ENCODE measurements at regions not wholly inside any gene's neighbourhood (a gene's known extent, or its start where the extent isn't known, plus 50 kb on each side); places are given as distances from the start of the nearest gene placed in this dataset.

DNA sequence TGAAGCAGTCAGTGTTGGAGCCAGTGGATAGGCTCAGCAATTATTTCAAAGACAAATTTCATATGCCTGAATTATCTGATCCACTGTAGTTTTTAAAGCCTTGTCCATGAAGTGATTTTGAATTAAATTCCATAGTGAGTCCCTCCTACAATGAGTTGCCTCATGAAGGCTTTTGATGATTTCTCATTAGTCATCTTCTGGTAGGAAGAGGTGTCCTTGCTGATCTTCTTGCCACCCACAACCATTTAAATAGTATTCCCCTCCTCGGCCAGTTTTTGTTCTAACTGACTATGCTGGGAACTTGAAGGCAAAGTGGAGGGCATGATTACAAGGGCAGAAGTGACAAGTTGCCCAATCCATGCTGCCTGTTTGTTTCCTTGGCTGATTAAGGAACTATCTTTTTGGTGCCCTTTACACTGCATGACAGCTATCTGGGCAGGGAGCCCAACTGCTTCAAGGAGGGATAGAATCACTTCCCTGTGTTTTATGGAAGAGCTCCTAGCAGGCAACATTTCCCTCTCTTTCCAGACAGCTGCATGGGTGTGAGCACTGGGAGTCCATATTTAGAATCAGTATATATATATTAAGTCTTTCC is 617.5 kb downstream of the ZPLD1 start:
- peak in 16 of 51 donors; percentile 0 to 44 (median 3) for DNase-seq

DNA sequence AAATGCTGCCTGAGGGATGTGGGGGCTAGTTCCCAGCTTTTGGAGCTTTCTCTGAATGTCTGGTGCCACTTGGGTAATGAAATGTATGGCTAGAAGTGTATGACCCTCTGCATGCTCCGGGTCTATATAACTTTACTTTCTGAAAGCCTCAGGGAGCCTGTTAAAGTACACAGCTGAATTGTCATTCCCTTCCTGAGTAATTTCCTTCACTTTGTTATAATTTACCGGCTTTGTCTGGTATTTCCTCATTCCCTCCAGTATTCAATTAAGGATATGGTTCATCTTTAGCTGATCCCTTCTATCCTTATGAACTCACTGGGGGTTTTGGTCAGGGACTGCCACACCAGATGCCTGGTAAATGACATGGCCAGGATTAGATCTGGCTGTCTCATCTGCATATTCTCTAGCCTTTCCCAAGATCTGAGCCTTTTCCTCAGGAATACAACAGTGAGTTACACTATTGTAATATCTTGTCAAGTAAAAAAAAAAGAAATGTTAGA is 620.3 kb downstream of the ZPLD1 start:
- no peak for DNase-seq

GRCh38 chr3:103056542-103056941 is 621.7 kb downstream of the ZPLD1 start:
- DNase-seq, result no peak

DNA sequence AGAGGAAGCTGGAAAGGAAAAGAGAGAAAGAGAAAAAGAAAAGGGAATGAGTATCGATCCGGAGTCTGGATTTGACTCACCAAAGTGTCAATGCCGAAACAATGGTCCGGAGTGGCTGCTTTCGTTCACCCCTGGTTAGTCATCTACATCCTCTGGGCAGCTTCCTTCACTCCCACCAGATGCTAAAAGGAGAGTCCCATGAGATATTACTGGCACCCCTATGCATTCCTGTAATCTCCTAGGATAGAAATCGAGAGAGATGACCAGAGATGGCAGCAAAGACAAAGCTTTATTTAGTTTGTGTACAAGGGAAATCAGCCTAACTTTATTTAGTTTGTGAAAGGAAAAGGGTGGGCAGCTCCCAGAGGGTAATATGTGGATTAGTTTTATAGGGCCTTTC is 622.2 kb downstream of the ZPLD1 start:
- DNase-seq, result no peak

- no peak for DNase-seq
These were observed 622.7 kb downstream of the ZPLD1 start for GRCh38 chr3:103057487-103057886.

DNA sequence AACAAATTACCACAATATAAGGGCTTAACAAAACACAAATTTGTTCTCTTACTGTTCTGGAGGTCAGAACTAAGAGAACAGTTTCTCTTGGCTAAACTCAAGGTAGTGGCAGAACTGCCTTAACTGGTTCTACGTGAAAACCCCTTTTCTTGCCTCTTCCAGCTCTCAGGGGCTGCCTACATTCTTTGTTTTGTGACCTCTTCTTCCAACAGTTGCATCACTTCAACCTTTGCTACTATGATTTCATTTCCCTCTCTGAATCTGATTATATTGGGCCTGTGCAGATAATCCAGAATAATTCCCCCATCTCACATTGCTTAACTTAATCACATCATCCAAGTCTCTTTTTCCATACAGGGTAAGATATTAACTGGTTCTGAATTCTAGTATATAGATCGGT is 624.6 kb downstream of the ZPLD1 start:
- DNase-seq, result no peak

DNA sequence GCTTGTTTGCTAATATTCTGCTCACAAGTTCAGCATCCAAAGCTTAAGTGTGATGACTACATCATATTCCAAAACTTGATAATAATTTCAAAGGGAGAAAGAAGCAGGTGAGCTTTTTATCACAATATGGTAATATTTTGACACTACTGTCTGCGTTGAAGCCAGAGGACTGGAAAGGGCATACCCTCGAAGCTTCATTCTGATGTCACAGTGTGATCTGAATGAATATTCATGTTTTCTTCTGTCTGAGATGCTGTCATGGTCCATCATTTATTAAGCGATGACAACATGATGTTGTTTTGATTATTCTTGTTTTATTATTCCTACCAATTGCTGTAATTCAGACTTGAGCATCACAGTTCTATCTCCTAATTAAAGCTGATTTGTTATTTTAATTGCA is 625.4 kb downstream of the ZPLD1 start:
- no peak for DNase-seq

DNA sequence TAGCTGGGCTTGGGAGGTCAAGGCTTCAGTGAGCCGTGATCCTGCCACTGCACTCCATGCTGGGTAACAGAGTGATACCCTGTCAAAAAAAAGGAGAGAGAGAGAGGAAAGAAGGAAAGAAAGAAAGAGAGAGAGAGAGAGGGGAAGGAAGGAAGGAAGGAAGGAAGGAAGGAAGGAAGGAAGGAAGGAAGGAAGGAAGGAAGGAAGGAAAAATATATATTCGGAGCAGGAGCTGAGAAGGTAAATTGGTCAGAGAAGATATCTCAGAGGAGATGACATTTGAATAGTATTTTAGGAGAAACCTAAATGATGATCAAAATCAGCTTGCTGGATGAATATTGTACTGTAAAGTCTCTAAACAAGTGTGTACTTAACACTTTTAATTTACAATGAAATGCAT is 633.1 kb downstream of the ZPLD1 start:
- DNase-seq, result no peak

DNA sequence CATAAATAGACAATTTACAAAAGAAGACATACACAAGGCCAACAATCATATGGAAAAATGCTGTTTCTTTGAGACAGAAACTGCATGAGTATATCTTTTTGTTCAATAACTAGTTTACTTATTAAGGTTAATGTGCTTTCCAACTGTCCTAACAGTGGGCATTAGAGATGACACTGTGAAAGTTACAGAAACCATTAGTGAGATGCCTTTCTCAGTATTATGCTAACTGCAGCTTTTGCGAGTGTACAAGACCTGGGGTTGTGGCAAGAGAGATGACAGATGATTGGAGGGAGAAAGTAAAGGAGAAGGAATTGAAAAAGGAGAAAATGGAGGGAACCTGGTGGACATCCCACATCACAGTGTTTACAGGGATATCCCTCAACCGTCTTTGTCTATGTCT is 640.5 kb downstream of the ZPLD1 start:
- DNase-seq, result no peak

GRCh38 chr3:103077910-103078309 is 643.1 kb downstream of the ZPLD1 start:
- DNase-seq, result no peak

DNA sequence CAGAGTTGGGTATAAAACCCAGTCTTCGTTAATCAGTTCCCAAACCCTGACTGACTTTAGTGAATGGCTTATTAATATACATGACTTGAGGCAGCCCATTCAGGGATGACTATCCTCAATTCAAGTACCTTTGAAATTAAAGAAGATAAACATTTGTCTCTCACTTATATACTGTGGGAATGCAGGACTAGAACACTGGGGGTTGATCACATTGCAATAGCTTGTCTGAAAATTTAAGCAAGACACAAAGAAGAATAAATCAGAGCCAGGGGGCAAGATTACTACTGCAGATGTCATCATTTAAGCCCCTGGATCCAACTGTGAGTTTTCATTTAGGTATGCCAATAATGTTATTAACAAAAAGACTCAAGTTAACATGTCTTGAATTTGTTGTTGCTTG is 647.7 kb downstream of the ZPLD1 start:
- DNase-seq, result no peak

GRCh38 chr3:103083848-103084631 is 649.2 kb downstream of the ZPLD1 start:
- no peak for DNase-seq

- DNase-seq, result no peak
These were observed 650.6 kb downstream of the ZPLD1 start for GRCh38 chr3:103085465-103085864.

- DNase-seq, result no peak
These were observed 654.9 kb downstream of the ZPLD1 start for GRCh38 chr3:103089758-103090157.

DNA sequence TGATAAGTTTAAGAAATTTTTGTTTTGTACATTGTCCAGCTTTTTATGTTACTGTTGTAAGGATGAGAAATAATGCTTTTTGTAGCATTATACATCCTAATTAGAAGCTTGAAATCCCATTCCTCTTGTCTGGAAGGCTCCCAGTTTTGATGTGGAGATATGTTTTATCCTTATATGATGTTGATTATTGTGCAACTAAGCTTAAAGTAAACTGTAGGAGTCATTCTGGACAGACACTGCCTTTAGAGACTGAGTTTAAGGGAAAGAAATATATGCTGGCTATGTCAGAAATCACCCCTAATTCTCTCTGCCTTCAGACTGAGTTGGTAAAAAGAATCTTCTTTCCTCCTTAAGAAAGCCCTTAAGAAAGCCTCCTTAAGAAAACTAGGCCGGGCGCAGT is 670.4 kb downstream of the ZPLD1 start:
- no peak for DNase-seq

DNA sequence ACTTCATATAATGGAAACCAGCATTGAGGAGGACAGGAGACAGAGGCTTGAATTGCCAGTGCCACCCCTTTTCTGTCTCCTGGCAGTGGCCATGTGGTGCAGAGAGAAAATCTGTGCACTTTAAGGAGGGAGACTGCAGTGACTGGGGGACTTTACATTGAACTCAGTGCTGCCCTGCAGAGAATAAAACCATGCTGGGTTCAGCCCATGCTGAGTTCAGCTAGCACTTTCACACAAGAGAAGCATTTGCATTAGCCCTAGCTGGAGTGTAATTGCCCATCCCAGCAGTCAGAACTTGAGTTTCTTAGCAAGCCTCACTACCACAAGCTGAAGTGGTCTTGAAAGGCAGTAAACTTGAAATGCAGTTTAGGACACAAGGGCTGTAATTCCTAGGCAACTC is 677.5 kb downstream of the ZPLD1 start:
- no peak for DNase-seq

DNA sequence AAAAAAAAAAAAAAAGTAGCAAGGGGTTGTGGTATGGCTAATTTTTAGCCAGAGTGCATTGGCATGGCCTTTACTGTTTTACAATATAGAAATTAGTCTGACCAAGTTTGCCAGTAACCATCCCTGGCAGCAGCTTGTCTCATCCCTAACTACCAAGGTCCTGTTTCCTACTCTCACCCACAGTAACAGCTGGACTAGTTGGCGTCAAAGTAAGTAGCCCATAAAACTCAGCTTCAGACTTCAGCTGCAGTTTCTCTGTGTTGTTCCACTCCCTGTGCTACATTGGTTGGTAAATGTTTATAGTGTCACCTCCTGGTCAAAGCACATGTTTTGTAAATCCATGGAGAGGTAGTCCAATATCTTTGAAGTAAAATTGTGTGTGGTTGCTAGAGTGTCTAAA is 691.3 kb downstream of the ZPLD1 start:
- no peak for DNase-seq

DNA sequence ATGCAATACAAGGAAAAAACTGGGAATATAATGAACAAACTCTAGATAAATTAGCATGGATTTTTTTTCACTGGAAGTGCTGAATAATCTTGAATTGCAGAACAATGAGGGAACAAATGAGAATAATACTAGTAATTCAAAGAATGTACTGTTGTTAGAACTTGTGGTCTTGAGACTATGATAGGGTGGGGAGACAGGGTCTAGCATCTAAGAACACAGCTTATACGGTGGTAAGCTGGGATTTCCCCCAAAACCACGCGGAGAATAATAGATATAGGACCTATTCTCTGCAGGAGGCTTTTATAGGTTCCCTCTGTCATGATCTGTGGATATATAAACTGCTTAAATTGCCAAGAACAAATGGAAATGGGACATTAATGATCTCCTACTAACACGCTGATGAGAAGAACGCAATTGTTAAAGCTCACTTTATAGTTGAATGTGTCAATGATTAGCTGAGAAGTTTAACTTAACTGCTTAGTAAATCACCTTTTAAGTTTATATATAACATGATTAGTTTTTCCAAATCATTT is 692.3 kb downstream of the ZPLD1 start:
- no peak for DNase-seq

GRCh38 chr3:103127737-103128136 is 692.9 kb downstream of the ZPLD1 start:
- DNase-seq, result no peak

DNA sequence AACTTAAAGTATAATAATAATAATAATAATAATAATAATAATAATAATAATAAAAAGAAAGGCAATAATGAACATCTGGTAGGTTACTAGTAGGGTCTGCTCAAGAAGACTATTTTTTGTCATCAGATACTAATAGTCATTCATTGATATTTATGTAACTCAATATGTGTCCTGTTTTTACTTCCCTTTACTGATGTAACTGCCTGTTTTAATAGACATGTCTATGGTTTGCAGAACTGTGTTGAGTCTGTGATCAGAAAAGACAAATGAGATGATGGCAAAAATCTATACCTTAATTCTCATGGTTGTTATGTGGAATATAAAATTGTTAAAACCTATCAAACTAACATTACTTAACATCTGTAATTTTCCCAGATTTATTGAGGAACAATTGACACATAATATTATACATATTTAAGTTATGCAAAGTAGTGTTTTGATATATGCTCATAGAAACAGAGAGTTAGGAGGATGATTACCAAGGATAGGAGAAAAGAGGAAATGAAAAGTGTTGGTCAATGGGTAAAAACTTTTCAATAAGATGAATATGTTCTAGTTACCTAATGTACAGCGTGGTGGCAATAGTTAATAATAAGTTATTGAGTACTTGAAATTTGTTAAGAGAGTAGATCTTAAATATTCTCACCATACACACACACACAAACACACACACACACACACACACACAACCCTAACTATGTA is 699.4 kb downstream of the ZPLD1 start:
- no peak for DNase-seq

- no peak for DNase-seq
These were observed 701.8 kb downstream of the ZPLD1 start for GRCh38 chr3:103136621-103137020.

GRCh38 chr3:103137830-103138229 is 703.0 kb downstream of the ZPLD1 start:
- no peak for DNase-seq
